GM06990 (cell line): ENCODE measurements at regions not wholly inside any gene's neighbourhood (a gene's known extent, or its start where the extent isn't known, plus 50 kb on each side); places are given as distances from the start of the nearest gene placed in this dataset.

Experiments used
- DNase-seq: peaks from one replicate; pipeline ENCODE4 v3.0.0-alpha.2; 2011; ENCODE audit not compliant: insufficient read length; ENCODE audit errors: extremely low read depth
- H3K27me3 ChIP-seq: replicated peaks from 2 replicates; pipeline ENCODE4 v1.6.0; 2011; ENCODE audit warnings: low read length; ENCODE audit not compliant: control insufficient read depth, insufficient read depth
- H3K36me3 ChIP-seq: 2 replicates; pipeline ENCODE4 v1.5.1; 2011; ENCODE audit warnings: low read length; ENCODE audit not compliant: control insufficient read depth, insufficient read depth
- H3K4me3 ChIP-seq: replicated peaks from 2 replicates; pipeline ENCODE4 v1.5.1; 2011; ENCODE audit warnings: low read depth, mild to moderate bottlenecking, control low read depth, low read length
- CTCF ChIP-seq: IDR thresholded peaks from 2 replicates; pipeline ENCODE4 v1.5.1; 2011; ENCODE audit warnings: low read length, control low read depth, mild to moderate bottlenecking, inconsistent platforms; ENCODE audit not compliant: insufficient read depth, poor library complexity, severe bottlenecking

DNA sequence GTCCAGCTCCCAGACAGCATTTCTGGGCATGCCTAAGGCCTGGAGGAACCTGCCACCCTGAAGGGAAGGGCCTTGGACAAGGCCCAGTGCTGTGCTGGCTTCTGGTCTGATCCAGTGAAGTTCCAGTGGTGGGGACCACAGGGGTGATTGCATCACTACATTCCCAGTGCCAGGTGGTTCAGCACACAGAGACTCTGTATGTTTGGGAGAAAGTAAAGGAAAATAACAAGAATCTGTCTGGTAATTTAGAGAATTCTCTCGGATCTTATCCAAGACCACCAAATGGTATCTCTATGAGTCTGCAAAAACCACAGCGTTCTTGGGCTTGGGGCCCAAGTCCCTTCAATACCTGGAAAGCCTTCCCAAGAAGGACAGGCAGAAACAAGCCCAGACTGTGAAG, 131.8 kb upstream of the MAD2L1 start:
- no peak for TF ChIP-seq CTCF
- DNase-seq = no peak

GRCh38 chr4:120177603-120178002, 111.0 kb upstream of the MAD2L1 start:
- H3K27me3 ChIP-seq = no peaks in the 10 kb centered on the region
- TF ChIP-seq CTCF = no peak
- H3K4me3 ChIP-seq = no peak overlapping the region
- no peak for DNase-seq
- no peaks in the 10 kb centered on the region for H3K36me3 ChIP-seq

More for the DNA sequence above, 131.8 kb upstream of the MAD2L1 start:
- H3K27me3 ChIP-seq = no peaks in the 10 kb centered on the region; the same call in 1 of the 2 replicates
- no peaks in the 10 kb centered on the region for H3K36me3 ChIP-seq
- H3K4me3 ChIP-seq = no peak overlapping the region

GRCh38 chr4:120175272-120175671, 108.6 kb upstream of the MAD2L1 start:
- no peak for TF ChIP-seq CTCF
- H3K4me3 ChIP-seq = no peak overlapping the region
- no peak for DNase-seq
- H3K36me3 ChIP-seq = no peaks in the 10 kb centered on the region
- H3K27me3 ChIP-seq = no peaks in the 10 kb centered on the region

DNA sequence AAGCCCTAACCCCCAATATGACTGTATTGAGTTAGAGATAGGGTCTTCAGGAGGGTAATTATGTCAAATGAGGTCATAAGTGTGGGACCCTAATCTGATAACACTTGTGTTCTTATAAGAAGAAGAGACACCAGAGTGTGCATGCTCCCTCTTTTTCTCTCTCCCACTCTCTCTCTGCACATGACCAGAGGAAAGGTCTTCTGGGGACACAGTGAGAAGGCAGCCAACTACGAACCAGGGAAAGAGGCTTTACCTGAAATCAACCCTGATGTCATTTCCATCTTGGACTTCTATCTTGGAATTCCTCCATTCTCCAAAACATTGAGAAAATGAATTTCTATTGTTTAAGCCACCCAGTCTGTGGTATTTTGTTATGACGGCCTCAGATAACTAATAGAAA, 97.2 kb upstream of the MAD2L1 start:
- no peak for DNase-seq
- H3K27me3 ChIP-seq = no peaks in the 10 kb centered on the region
- no peak for TF ChIP-seq CTCF
- H3K4me3 ChIP-seq = no peak overlapping the region
- no peaks in the 10 kb centered on the region for H3K36me3 ChIP-seq

- no peaks in the 10 kb centered on the region for H3K36me3 ChIP-seq
- no peak for TF ChIP-seq CTCF
- no peaks in the 10 kb centered on the region for H3K27me3 ChIP-seq
- H3K4me3 ChIP-seq = no peak overlapping the region
- DNase-seq = no peak
These were observed 92.3 kb upstream of the MAD2L1 start for GRCh38 chr4:120158841-120159463.

- no peak for DNase-seq
- TF ChIP-seq CTCF = no peak
- Histone ChIP-seq H3K4me3 (no peak overlapping the region), H3K27me3 (no peaks in the 10 kb centered on the region), H3K36me3 (no peaks in the 10 kb centered on the region)
These were observed 91.4 kb upstream of the MAD2L1 start for GRCh38 chr4:120158046-120158445.
